HEK293T (cell line): ENCODE measurements at regions not wholly inside any gene's neighbourhood (a gene's known extent, or its start where the extent isn't known, plus 50 kb on each side); places are given as distances from the start of the nearest gene placed in this dataset.

Source experiments
- ARNT ChIP-seq: fragments of 450-650 bp; IDR thresholded peaks from 2 replicates; pipeline ENCODE4 v1.6.1; 2017; ENCODE audit warnings: mild to moderate bottlenecking
- BHLHE40 ChIP-seq: fragments of 450-650 bp; IDR thresholded peaks from 2 replicates; pipeline ENCODE4 v1.6.1; 2016; ENCODE audit warnings: mild to moderate bottlenecking, moderate library complexity, borderline replicate concordance
- ELF4 ChIP-seq: fragments of 450-650 bp; IDR thresholded peaks from 2 replicates; pipeline ENCODE4 v1.6.1; 2017; ENCODE audit warnings: antibody characterized with exemption
- FOXA1 ChIP-seq: fragments of 450-650 bp; IDR thresholded peaks from 2 replicates; pipeline ENCODE4 v1.6.1; 2016; ENCODE audit warnings: mild to moderate bottlenecking
- FOXK2 ChIP-seq: fragments of 450-650 bp; IDR thresholded peaks from 2 replicates; pipeline ENCODE4 v1.6.1; 2016; ENCODE audit warnings: mild to moderate bottlenecking
- FOXM1 ChIP-seq: fragments of 450-650 bp; IDR thresholded peaks from 2 replicates; pipeline ENCODE4 v1.6.1; 2017; ENCODE audit warnings: mild to moderate bottlenecking, borderline replicate concordance
- HDGF ChIP-seq: fragments of 450-650 bp; IDR thresholded peaks from 2 replicates; pipeline ENCODE4 v1.6.1; 2017; ENCODE audit warnings: antibody characterized with exemption, borderline replicate concordance
- L3MBTL2 ChIP-seq: fragments of 450-650 bp; conservative IDR thresholded peaks from 2 replicates; pipeline ENCODE4 v1.6.1; 2016; ENCODE audit warnings: mild to moderate bottlenecking
- NFRKB ChIP-seq: fragments of 450-650 bp; IDR thresholded peaks from 2 replicates; pipeline ENCODE4 v1.6.1; 2016; ENCODE audit warnings: mild to moderate bottlenecking, moderate library complexity
- SP1 ChIP-seq: fragments of 450-650 bp; IDR thresholded peaks from 2 replicates; pipeline ENCODE4 v1.6.1; 2017
- TARDBP ChIP-seq: fragments of 450-650 bp; IDR thresholded peaks from 2 replicates; pipeline ENCODE4 v1.6.1; 2016
- ZNF384 ChIP-seq: fragments of 450-650 bp; IDR thresholded peaks from 2 replicates; pipeline ENCODE4 v1.6.1; 2016

GRCh38 chr18:64710105-64710861 lies 561.4 kb upstream of the LINC00305 start:
- TF ChIP-seq BHLHE40 (no peak), TARDBP (no peak), HDGF (no peak), ELF4 (no peak), FOXK2 (no peak), NFRKB (no peak), L3MBTL2 (no peak), SP1 (no peak), FOXA1 (no peak), FOXM1 (no peak), ARNT (no peak), ZNF384 (no peak)
